ENCODE measurements at regions not wholly inside any gene's neighbourhood (a gene's known extent, or its start where the extent isn't known, plus 50 kb on each side); places are given as distances from the start of the nearest gene placed in this dataset.
"Not testable (repeated sequence)": the region's sequence is repeated elsewhere in the genome, so short reads cannot be mapped to it uniquely, and the experiment has no call there.

DNA sequence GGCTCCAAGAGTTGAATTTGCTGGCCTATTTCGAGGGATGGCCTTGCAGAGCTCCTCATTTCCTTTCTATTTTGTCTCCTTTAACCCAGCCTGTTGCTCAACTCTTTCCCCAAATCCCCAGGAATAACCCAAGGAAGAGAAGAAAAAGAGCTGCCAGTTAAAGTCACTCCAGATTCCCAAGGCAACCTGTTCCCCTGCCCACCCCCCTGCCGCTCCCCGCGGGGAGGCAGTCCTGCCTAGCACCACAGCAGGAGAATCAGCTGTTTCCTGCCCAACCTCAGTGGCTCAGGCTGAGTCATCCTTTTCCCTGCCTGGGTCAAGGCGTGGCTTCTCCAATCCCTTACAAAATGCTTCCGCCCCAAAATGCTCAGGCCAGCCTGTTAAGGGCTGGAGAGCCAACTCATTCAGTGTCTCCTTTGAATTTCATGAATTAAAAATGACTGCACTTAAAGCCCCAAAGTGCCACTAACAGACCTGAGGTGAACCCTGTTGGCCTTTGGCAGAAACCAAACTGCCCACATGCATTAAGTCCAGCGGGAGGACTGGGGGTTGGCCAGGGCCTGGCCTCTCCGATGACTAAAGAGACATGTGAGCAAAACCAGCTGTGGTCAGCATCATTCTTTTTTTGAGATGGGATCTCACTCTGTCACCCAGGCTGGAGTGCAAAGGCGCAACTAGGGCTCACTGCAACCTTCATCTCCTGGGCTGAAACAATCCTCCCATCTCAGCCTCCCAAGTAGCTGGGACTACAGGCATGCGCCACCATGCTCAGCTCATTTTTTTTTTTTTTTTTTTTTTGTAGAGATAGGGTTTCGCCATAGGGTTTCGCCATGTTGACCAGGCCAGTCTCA, 83.2 kb upstream of the KIF5B start:
- DNase-seq = no peak

DNA sequence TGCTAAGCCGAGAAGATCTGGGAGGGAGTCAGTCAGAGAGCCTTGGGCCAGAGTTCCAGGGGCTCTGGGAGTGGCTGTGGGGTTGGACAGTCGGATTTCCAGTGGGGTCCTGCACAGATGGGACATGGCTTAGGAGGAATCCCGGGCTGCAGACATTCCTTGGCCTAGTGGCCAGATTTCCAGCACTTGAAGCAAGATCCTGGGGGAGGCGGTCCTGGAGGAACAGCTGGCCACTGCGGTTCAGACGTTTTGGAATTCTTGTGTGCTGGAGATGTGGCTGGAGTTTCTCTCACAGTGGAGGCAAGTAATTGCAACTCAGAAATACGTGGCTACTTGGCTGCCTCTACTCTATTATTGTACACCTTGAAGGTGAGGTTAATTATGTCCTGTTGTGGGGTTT, 80.7 kb upstream of the KIF5B start:
- not testable (repeated sequence) for DNase-seq

DNA sequence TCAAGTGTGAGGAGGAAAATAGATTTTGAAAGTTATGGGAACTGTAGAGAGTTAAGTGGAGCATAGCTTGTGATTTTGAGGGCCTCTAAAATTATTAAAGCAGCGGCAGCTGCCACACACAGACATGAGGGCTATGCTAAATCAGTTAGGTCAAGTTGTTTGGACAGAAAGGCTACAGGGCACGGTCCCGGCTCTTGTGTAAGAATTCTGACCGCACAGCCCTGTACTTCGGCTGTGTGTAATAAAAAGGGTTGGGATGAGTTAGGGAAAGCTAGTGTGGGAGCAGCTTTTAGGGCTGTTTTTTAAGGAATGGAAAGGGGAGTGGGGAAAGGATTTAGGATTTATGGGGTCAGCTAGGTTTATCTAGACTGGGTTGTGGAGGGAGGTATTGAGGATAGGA, 79.6 kb upstream of the KIF5B start:
- DNase-seq = not testable (repeated sequence)

DNA sequence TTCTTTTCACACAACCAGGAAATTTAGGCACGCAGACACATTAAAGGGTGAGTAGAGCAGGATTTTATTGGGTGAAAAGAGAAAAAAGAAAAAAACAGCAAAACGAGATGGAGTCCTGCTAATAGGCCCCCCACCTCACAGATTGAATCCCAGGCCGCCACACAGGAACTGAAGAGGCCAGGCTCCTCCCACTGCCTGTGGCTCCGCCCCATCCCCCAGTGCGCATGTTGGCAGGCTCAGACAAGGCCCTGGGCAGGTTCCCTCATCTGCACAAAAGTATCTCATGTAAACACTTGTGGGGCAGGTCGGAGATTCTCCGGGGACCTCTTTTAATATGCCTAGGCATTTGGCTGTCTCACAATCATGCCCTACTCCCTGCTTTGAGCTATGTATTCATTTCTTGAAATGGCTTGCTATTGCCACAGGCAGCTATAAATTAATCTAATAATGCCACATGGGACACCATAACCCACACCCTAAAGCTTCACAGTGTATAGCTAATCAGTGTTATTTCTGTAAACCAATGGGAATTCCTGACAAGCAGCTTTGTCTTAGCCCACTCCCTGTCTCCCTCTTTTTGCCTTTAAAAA, 76.2 kb upstream of the KIF5B start:
- no peak for DNase-seq

DNA sequence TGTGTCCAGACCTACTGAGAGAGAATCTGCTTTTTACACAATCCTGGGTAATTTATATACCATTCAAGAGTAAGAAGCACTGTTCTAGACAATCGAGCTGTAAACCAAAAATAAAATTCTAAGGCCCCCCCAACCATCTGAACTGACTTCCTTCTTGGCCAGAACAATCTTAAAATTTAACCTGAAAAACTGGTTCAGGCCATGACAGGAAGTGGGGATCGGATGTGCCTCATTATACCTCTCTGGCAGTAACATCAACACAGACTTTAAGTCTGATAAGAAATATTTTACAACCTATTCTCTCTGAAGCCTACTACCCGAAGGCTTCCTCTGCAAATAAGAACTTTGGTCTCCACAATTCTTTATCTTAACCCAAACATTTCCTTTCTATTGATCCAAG, 75.2 kb upstream of the KIF5B start:
- no peak for DNase-seq

DNA sequence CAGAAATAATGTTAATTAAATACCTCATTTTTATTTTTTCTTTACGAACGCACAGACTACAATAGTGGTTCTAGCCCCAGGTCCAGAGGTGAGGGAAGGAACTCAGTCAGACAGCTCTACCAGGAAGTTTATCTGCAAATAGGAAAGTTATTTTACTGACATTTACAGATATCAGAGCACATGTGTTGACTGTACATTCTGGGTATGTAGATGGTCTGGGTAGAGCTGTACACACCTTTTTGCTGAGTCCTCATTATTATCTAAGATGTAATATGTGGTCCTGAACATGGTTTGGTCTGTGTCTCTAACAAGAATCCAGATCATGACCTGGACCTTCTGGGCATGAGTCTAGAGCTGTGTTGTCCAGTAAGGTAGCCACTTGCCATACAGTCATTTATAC, 74.6 kb upstream of the KIF5B start:
- no peak for DNase-seq

DNA sequence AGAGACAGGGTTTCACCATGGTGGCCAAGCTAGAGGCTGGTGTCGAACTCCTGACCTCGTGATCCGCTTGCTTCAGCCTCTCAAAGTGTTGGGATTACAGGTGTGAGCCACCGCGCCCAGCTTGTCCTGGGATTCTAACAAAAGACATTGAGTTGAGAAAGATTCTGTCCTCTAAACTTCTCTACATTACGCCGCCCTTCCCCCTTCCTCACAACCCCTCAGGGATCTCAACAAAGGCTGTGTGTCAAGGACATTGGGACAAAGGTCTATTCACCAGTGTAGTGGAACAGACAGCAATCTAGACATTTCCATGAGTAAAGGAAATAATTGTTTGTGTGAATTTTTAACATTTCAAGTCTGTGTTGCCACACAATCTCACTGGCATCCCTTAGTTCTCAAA, 68.8 kb upstream of the KIF5B start:
- no peak for DNase-seq

DNA sequence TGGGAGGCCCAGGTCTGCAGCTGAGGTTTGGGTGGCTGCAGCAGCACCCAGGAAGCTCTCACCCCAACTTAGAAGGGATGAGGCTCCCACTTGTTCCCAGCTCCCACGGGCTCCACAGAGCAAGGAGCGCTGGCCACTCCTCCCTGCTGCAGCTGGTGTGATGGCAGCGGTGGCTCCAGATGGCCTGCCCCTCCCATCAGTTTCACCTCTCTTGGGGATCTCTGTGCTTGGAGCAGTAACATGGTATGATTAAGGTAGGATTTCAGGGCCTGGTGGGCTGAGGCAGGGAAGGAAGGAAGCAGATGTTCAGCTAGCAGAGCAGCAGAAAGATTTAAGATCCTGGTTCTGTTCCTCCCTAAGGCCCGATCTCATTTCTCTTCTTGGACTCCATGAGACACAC, 66.8 kb upstream of the KIF5B start:
- DNase-seq = no peak

DNA sequence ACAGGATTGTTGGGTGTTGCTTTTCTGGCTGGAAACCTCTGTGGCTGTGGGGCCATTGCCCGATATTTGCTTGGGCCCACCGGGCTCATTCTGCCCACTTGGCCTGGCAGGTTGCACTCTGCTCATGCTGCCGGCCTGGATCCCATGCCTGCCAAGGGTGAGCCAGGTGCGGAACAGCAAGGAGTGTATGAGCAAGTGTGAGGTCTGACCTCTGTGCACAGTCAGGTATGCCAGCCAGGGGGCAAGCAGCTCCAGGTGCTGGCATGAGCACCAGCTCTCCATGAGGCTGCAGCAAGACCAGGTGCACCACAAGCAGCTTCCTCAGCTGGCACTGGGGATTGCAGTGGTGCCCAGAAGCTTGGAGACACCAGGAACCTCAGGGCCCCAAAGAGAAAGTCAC, 65.4 kb upstream of the KIF5B start:
- DNase-seq = no peak

DNA sequence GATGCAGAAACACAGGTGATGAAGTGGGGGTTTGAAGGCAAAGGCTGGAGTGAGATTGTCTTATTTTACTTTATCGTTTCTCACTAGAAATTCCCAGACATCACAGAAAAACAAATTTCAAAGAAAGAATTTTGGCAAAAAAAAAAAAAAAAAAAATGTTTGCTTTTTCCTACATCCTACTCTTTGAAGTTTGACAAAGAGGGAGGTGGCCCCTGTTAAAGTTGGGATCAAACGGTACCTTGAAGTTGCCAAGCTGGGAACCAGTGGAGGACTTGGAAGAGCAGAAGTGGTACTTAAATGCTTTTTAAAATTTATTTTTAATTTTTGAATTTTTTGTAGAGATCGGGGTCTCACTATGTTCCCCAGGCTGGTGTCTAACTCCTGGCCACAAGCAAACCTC, 63.9 kb upstream of the KIF5B start:
- DNase-seq = no peak

DNA sequence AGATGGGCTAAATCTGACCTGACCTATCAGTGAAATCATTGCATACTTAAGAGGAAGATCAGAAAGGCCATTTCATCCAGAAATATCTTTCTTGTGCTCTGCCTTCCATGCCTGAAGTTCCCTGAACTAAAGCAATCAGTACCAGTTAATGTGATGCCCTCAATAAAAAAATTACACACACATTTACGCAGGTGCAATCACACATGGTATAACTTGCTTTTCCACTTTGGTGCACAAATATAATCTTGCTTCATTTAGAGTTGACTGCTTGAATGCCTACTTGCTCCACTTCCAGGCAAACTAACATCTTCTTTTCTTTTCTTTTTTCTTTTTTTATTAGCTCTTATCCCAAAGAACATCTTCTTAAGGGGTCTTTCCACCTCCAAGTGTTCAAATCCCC, 58.3 kb upstream of the KIF5B start:
- DNase-seq = no peak

DNA sequence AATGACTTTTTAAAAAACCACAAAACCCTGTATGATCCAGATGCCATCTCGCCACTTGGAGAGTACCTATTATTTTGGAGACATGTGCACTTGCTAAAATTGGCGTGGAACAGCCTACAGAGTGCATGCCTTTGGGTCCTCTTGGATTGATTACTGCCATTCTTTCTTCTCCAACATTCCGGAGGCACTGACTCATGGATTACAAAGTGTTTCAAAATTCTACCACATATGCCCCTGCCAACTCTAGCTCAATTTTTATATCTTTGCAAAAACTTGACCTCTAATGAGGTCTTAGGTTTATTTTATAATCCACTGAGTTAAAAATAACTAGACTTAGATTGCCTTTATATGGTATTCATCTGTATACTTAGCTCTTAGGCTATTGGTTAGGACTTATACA, 55.8 kb upstream of the KIF5B start:
- no peak for DNase-seq

DNA sequence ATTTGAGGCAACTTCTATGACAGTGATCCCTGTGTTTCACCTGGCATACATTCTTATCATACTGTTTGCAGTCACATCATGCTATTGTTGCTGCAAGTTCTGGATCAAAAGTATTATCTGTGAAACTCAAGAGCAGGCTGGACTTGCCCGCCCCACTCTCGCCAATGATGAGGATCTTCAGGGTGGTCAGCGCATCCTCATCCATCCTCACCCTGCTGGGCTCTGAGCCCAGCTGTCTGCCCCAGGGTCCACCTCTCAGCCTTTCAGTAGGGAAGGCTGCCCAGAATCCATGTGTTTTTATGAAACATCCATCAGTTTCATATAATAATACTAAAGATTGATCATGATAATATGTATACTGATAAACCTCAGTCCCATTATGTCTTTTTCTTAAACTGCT, 55.4 kb upstream of the KIF5B start:
- DNase-seq = no peak

DNA sequence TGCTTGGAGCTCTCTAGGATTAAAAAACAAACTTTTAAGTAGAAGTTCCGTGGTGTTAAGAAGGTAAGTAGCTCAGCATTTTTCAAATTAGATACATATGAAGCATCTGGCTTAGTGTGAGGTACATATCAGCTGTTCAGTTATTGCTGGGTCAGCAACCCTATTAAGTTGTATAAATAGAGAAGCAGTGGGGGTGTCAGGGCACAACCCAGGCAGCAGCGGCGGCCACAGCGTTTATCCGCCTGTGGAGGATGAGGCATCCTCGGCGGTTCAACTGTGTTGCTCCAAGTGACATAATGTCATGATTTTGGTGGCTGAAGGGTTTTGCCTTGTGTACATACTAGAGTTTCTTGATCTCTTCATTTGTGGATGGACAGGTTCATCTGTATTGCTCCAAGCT, 54.6 kb upstream of the KIF5B start:
- DNase-seq = no peak

DNA sequence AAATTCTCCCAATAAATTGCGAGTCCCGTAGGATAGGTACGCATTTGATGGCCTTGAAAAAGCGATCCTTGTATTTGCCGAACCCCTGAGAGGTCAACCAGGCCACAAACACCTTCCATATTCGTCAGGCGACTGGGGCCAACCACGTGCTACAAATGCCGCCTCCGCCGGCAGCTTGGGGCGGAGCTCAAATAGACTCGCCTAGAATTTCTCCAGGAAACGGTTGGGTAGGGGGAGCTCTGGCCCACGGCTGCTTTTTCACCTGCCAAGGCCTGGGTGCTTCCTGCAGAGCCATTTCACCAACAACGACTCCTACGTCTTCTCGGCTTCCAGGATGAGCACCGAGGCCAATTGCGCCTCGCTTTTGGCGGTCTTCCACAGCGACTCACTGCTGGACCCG, 53.4 kb upstream of the KIF5B start:
- no peak for DNase-seq

All from activated effector memory CD4-positive, alpha-beta T cell treated with anti-CD3 and anti-CD28 coated beads, Interleukin-2, amount 50 U/mL, for 16 hours (primary cell).